ENCODE measurements at regions not wholly inside any gene's neighbourhood (a gene's known extent, or its start where the extent isn't known, plus 50 kb on each side); places are given as distances from the start of the nearest gene placed in this dataset.
"Not testable (repeated sequence)": the region's sequence is repeated elsewhere in the genome, so short reads cannot be mapped to it uniquely, and the experiment has no call there.

DNA sequence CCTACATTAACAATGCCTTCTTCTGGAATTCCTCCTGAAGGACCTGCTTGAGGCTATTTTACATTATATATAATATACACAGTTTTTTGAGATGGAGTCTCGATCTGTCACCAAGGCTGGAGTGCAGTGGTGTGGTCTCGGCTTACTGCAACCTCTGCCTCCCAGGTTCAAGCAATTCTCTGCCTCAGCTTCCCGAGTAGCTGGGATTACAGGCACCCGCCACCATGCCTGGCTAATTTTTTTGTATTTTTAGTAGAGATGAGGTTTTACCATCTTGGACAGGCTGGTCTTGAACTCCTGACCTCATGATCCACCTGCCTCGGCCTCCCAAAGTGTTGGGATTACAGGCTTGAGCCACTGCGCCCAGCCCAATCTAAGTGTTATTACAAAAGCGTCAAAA lies 71.9 kb upstream of the PRR23C start:
- not testable (repeated sequence) for DNase-seq

- DNase-seq, result no peak
Observed at GRCh38 chr3:139117136-139117675, 72.5 kb upstream of the PRR23C start.

DNA sequence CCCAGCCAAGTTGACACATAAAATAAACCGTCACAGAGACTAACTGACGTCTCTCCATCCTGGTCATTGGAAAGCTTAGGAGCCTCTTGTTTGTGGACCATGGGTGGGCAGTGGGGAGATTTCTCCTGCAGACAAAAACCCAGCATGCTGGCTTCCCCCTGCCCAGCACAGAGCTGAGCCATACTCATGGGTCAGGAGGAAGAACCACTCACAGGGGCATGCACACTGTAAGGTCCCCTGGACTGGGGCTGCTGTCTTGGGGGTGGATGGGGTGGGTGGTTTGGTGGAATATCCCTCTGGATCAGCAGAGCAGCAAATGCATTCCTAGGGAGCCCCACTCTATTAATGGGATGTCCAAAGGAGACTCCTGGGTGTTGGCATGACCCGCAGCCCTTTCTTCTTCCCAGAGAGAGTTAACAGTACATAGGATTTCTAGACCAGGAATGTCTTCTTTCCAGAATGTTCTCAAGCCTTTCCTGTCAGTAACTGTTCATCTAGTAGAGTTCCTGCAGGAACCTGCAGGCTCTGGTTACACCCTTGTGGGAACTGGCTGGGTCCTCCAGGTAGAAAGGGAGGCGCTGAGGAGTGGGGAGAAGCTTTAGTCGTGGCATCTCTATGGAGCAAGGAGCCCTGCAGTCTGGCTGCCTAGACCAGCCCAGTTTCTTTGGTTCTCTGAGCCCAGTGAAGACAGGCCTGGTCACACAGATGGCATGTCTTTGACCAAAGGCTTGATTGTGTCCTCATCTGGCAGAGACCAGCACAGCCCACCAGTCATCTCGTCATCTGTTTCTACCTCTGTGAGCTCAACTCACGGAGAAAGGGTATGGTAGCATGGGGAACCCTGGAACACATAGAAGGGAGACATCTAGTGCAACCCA lies 73.4 kb upstream of the PRR23C start:
- DNase-seq, result no peak

DNA sequence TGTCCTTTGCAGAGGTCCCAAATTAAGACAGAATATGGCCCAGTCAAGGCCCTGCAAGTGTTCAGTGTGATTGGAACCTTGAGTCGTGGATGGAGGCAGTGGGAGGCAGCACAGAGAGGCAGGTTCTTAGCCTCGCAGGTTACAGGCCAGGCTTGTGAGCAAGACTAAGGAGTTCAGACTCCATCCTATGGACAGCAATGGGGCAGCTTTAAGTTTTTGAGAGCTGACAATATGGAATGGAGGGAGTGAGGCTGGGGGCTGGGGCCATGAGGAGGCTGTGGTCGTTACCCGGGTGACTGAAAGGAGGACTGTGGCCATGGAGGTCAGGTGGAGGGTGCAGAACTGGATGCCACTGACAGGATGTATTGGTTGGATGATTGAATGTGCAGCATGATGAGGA lies 74.1 kb upstream of the PRR23C start:
- no peak for DNase-seq

DNA sequence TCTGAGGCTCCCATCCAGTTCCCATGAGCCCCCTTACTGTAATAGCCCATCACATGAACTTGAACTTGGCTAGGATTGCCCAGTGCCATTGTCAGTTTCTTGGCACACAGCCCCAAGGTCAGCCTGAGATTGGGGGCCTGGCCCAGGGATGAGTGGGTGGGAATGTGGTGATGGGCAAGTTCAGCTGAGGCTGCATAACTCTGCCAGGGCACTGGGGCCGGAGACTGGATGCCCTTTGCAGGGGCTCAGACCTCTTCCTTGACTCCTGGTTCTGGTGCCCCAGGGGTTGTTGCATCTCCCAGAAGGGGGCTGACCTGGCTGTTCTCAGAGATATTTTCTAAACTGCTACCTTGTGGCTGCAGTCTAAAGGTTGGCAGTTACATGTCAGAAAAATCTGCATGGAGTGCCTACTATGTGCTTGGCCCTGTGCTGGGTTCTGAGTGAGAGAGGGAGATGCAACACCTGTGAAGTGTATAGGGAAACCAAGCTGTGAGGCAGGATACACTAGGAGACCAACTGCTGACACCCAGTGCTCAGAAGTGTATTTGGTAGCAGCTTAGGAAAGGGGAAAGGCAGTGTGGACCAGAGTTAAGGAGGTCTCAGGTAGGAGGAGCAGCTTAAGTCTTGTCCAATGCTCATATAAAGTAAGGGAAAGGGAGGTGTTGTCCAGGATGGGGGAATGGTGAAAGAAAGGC lies 74.8 kb upstream of the PRR23C start:
- no peak for DNase-seq

GRCh38 chr3:139120086-139121056 lies 75.7 kb upstream of the PRR23C start:
- DNase-seq, result no peak

DNA sequence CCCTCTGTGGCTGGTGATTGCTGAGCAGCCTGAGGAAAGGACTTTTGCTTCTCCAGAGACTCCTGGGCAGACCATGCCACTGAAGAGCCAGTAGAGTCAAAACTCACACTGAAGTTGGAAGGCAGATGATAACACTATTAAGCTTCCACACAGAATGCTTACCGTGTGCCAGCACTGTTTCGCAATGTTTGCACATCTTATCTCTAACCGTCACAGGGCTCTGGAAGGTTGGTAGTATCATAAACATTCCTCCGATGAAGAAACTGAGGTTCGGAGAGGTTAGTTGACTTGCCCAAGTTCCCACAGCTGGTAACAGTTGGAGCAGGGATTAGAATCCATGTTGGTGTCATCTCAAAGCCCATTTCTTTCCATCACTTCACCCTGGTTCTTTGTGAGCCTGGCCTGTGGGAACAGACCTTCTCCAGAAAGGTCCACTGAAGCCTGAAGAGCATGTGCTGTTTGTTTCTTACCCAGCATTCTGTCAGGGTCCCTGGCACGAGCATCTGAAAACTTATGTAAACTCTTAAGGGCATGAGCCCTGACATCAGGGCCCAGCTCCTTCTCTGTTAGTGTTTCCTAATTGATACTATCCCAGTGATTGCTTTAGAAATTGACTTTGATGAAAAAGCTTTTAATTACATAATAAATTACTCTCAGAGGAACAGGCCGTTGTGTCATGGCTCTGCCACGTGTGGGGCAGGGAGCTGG lies 77.0 kb upstream of the PRR23C start:
- DNase-seq, result no peak

GRCh38 chr3:139122221-139122581 lies 77.5 kb upstream of the PRR23C start:
- no peak for DNase-seq

DNA sequence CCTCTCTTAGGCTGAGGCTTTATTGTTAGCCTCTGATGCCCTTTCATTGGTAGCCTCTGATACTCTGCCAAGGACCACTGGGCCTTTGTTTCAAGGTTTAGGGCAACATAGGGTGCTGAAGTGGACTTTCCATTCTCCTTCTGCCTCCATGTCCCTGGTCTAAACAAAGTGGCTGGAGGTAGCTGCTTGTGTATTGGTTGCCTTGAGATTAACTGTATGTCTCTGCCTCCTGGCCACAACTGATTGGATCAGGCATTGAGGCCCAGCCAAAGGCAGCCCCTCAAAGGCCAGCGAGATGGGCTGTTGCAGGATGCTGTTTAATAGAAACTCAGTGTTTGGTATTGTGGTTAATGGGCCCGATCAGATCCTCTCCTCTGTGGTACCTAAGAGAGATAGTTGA lies 77.9 kb upstream of the PRR23C start:
- no peak for DNase-seq

DNA sequence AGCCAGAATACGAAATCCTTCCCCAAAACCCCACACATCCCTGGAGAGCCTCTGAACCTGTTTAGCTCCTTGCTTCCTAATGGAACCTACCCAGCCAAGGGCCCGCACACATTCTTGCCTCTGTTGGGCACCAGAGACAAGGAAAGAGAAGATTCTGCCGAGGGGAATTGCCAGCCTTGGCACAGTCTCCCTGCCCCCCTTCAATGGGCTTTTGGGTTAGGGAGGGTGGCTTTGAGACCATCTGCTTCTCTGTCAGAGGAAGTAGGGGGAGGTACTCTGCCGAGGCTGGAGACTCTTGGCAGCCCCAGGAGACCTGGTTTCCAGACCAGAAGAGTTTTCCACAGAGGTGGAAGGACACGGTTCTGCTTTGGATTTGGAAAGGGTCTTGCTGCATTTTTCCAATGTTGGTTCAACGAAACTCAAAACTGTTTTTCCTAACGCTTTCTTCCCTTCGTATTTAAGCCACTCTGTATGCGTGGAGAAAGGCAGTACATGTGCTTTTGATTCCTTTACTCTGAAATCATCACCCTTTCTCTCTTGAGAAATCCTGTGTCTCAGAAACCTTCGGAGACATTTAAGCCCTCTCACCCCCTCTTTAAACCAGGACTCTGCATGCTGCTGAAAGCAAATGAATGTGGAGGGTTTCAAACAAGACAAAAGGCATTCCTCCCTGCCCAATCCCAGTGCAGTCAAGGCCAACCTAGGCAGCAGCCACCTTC lies 78.8 kb upstream of the PRR23C start:
- DNase-seq, result no peak

- DNase-seq, result no peak
Observed at GRCh38 chr3:139124197-139124596, 79.5 kb upstream of the PRR23C start.

DNA sequence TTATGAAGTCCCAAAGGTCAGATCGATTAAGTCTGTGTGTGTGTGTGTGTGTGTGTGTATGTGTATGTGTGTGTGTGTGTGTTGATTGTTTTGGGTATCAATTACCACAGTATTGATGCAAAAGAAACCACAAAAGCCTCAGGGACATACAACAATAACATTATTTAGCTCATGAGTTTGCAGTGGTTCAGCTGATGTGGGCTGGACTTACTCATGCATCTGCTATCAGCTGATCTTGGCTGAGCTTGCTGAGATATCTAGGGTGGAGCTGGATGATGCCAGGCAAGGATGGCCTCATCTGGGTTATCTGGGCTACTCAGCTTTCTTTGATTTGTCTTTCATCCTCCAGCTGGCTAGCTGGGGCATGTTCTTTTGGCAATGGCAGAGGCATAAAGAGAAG lies 82.4 kb upstream of the PRR23C start:
- no peak for DNase-seq

- not testable (repeated sequence) for DNase-seq
Observed at GRCh38 chr3:139127629-139128028, 82.9 kb upstream of the PRR23C start.

DNA sequence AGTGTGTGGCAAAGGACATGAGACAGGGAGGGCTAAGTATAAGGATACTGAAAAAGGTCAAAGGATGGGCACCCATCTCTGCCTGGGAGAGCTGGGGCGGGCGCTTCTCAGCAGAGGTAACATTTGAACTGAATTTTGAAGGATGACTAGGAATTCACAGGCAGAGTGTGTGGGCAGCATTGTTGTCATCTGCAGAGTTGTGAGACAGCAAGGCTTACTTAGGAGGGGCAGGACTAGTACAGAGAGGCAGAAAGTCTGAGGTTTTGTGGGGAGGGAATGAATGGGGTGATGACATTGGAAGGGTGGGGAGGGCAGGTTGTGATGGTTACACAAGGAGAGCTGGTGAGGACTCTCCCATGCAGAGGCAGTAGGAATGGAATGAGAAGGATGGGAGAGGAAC lies 84.1 kb upstream of the PRR23C start:
- DNase-seq, result no peak

DNA sequence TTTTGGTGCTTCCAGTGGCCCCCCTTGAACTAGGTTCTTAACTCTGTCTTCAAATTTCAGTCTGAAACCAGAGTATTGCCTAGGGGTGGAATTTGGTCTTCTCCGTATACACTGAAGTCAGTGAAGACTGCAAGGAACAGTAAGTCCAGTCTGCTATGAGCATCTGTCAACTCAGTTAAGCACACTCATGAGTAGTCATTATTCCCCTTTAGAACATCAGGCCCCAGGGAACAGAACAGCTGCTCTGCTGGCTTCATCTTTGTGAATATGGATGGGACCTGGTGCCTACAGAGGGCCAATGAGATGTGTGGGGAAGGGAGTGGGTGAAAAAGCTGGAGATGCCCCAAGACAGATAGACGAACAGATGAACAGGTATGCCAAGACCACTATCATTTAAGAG lies 85.2 kb upstream of the PRR23C start:
- no peak for DNase-seq

GRCh38 chr3:139130390-139131140 lies 85.9 kb upstream of the PRR23C start:
- DNase-seq, result no peak

DNA sequence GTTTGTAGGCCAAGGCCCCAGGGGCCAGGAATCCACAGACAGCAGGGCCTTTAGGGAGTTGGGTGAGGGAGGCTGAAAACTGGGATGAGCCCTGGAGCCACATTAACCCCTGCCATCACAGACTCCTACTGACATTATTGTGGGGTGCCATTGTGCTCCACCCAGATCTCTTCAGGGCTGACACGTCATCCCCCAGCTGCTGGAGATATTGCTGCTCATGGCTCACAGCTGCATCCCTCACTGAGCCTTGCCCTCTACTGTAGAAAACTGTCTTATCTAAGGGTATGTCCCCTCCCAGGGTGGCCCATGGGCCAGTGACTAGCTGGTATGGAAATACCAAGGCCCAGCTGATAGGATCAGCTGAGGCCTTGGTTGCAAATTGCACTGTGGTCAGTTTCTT lies 87.3 kb upstream of the PRR23C start:
- no peak for DNase-seq

- no peak for DNase-seq
Observed at GRCh38 chr3:139132976-139133375, 88.3 kb upstream of the PRR23C start.

DNA sequence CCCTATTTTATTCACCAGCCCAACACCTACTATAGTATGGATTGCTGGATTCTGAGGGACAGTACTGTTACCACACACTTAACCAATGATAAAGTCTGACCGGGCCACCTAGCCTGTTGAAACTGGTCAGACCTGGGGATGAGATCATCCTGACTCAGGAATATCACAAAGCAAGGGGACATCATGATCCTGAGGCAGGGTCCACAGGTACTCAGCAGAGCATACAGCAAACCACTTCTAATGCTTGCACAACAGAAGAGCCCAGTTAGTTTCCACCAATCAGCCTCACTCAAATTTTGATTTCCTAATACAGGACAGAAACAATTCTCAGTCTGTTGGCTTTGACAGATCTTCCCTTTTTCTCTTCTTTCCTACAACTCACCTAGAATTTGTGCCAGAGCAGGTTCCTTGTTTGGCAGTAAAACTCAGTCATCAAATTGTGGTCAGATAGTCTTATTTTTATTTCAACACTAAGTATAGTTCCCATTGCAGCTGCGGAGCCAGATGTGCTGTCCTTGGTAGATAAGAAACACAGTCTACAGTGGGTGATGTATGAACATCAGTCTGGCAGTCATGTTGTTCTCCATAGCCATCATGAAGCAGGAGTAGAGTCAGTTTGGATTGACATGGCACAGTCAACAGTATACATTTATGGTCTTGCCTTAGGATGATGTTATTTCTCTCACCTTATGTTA lies 90.1 kb upstream of the PRR23C start:
- no peak for DNase-seq

DNA sequence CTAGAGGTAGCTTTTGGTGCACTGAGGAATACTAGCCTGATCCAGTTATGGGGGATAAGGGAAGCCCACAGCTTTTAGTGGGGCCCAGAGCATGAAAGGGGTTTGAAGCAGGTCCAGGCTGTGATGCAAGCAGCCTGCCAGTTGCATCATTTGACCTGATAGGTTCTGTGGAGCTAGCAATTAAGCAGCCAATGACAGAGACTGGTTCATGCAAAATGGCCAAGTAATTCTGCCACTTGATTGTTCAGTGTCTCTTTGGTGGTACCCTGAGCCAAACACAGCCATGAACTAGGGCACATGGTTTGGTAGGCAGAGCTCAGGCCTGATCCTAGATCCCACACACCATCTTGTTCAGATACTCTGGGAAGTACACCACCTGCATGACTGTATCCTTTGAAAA lies 91.0 kb upstream of the PRR23C start:
- DNase-seq, result no peak
